ENCODE measurements at regions not wholly inside any gene's neighbourhood (a gene's known extent, or its start where the extent isn't known, plus 50 kb on each side); places are given as distances from the start of the nearest gene placed in this dataset.

DNA sequence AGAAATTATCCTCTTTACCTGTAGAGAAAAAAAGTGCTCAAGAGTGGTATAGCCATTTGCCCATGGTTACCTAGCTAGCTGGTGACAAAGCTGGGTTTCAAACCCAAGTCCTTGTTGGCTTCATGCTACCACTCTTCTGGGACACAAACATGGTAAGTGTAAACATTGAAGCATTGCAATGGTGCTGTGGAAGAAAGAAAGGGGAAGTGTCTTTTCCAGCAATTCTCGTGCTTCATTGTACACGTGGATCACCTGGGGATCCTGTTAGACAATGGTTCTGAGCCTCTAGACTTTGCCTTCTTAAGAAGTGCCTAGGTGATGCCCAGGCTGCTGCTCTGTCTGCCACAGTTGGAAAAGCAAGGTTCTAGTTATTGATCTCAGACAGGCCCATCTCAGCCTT, 134.8 kb upstream of the CTNNB1 start:
- no peak for DNase-seq (ENCODE audit: low spot score)
- Histone ChIP-seq H3K4me1 (ENCODE audit: insufficient read depth) (no peaks in the 10 kb centered on the region), H3K36me3 (replicated peaks; ENCODE audit: insufficient read depth, low read depth) (no peaks in the 10 kb centered on the region), H3K27ac (no peak overlapping the region), H3K4me2 (no peak overlapping the region), H3K9me2 (replicated peaks; ENCODE audit: insufficient read depth) (no peaks in the 10 kb centered on the region), H3K79me2 (no peaks in the 10 kb centered on the region), H3K4me3 (no peak overlapping the region), H3K9me3 (ENCODE audit: low read depth) (no peaks in the 10 kb centered on the region), H2AFZ (no peak overlapping the region), H4K20me1 (ENCODE audit: insufficient read depth, poor library complexity, severe bottlenecking) (no peaks in the 10 kb centered on the region), H3K27me3 (no peaks in the 10 kb centered on the region)
- TF ChIP-seq EZH2phosphoT487 (IDR thresholded peaks at IDR 0.05; ENCODE audit: low read depth, severe bottlenecking, unreplicated experiment) (no peak), EZH2 (IDR thresholded peaks at IDR 0.05; ENCODE audit: borderline replicate concordance) (no peak)
- TF ChIP-seq, protein P1, sequence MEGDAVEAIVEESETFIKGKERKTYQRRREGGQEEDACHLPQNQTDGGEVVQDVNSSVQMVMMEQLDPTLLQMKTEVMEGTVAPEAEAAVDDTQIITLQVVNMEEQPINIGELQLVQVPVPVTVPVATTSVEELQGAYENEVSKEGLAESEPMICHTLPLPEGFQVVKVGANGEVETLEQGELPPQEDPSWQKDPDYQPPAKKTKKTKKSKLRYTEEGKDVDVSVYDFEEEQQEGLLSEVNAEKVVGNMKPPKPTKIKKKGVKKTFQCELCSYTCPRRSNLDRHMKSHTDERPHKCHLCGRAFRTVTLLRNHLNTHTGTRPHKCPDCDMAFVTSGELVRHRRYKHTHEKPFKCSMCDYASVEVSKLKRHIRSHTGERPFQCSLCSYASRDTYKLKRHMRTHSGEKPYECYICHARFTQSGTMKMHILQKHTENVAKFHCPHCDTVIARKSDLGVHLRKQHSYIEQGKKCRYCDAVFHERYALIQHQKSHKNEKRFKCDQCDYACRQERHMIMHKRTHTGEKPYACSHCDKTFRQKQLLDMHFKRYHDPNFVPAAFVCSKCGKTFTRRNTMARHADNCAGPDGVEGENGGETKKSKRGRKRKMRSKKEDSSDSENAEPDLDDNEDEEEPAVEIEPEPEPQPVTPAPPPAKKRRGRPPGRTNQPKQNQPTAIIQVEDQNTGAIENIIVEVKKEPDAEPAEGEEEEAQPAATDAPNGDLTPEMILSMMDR (IDR thresholded peaks at IDR 0.05; ENCODE audit: poor library complexity): no peak
- 96% methylated on average over 2 of the region's 2 CpGs for WGBS (ENCODE audit: low lambda C conversion rate, missing lambda C conversion rate)

GRCh38 chr3:41065340-41065739, 134.0 kb upstream of the CTNNB1 start:
- H3K9me2 ChIP-seq (replicated peaks; ENCODE audit: insufficient read depth): no peaks in the 10 kb centered on the region
- no peaks in the 10 kb centered on the region for H3K9me3 ChIP-seq (ENCODE audit: low read depth)
- no peak for DNase-seq (ENCODE audit: low spot score)
- H4K20me1 ChIP-seq (ENCODE audit: insufficient read depth, poor library complexity, severe bottlenecking): no peaks in the 10 kb centered on the region
- no peaks in the 10 kb centered on the region for H3K27me3 ChIP-seq
- H2AFZ ChIP-seq: no peak overlapping the region
- H3K4me2 ChIP-seq: no peak overlapping the region
- WGBS (ENCODE audit: low lambda C conversion rate, missing lambda C conversion rate): 64% methylated on average over 2 of the region's 2 CpGs
- no peak overlapping the region for H3K27ac ChIP-seq
- TF ChIP-seq EZH2 (IDR thresholded peaks at IDR 0.05; ENCODE audit: borderline replicate concordance) (no peak), EZH2phosphoT487 (IDR thresholded peaks at IDR 0.05; ENCODE audit: low read depth, severe bottlenecking, unreplicated experiment) (no peak)
- TF ChIP-seq, protein P1 (IDR thresholded peaks at IDR 0.05; ENCODE audit: poor library complexity): no peak
- H3K79me2 ChIP-seq: no peaks in the 10 kb centered on the region
- H3K4me1 ChIP-seq (ENCODE audit: insufficient read depth): no peaks in the 10 kb centered on the region
- no peaks in the 10 kb centered on the region for H3K36me3 ChIP-seq (replicated peaks; ENCODE audit: insufficient read depth, low read depth)
- H3K4me3 ChIP-seq: no peak overlapping the region

GRCh38 chr3:41073190-41073589, 126.1 kb upstream of the CTNNB1 start:
- H3K36me3 ChIP-seq (replicated peaks; ENCODE audit: insufficient read depth, low read depth): no peaks in the 10 kb centered on the region
- no peak overlapping the region for H3K4me2 ChIP-seq
- H3K27ac ChIP-seq: no peak overlapping the region
- no peaks in the 10 kb centered on the region for H3K9me3 ChIP-seq (ENCODE audit: low read depth)
- H3K4me1 ChIP-seq (ENCODE audit: insufficient read depth): no peaks in the 10 kb centered on the region
- H3K9me2 ChIP-seq (replicated peaks; ENCODE audit: insufficient read depth): no peaks in the 10 kb centered on the region
- no peak overlapping the region for H2AFZ ChIP-seq
- TF ChIP-seq EZH2phosphoT487 (IDR thresholded peaks at IDR 0.05; ENCODE audit: low read depth, severe bottlenecking, unreplicated experiment) (no peak), EZH2 (IDR thresholded peaks at IDR 0.05; ENCODE audit: borderline replicate concordance) (no peak)
- TF ChIP-seq, protein P1 (IDR thresholded peaks at IDR 0.05; ENCODE audit: poor library complexity): no peak
- WGBS (ENCODE audit: low lambda C conversion rate, missing lambda C conversion rate): 88% methylated on average over 5 of the region's 5 CpGs
- H3K79me2 ChIP-seq: no peaks in the 10 kb centered on the region
- H3K4me3 ChIP-seq: no peak overlapping the region
- no peaks in the 10 kb centered on the region for H3K27me3 ChIP-seq
- DNase-seq (ENCODE audit: low spot score): no peak
- H4K20me1 ChIP-seq (ENCODE audit: insufficient read depth, poor library complexity, severe bottlenecking): no peaks in the 10 kb centered on the region

DNA sequence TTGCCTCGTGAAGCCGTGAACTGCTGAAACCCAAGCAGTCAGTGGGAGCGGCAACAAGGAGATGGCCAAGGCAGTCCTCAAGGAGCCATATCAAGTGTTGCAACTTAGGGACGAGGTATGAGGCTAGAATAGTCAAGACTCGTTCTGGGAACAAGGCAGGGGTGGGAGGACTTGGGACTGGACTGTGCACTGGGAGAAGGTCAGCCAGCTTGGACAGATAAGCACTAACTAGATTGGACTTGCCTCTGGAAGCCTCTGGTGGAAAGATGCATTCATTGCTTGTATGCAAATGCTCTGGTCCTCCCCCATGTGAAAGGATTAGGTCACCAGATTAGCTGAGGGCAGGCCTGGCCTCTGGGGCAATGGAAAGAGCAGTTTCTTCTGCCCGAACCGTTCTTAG, 123.3 kb upstream of the CTNNB1 start:
- Histone ChIP-seq H3K4me3 (no peak overlapping the region), H3K4me1 (ENCODE audit: insufficient read depth) (no peaks in the 10 kb centered on the region), H3K36me3 (replicated peaks; ENCODE audit: insufficient read depth, low read depth) (no peaks in the 10 kb centered on the region), H3K27ac (peak overlapping the region; percentile 30), H2AFZ (no peak overlapping the region), H3K27me3 (no peaks in the 10 kb centered on the region), H3K4me2 (no peak overlapping the region), H3K9me3 (ENCODE audit: low read depth) (no peaks in the 10 kb centered on the region), H3K79me2 (no peaks in the 10 kb centered on the region), H3K9me2 (replicated peaks; ENCODE audit: insufficient read depth) (no peaks in the 10 kb centered on the region), H4K20me1 (ENCODE audit: insufficient read depth, poor library complexity, severe bottlenecking) (no peaks in the 10 kb centered on the region)
- 50% methylated on average over 7 of the region's 7 CpGs for WGBS (ENCODE audit: low lambda C conversion rate, missing lambda C conversion rate)
- no peak for TF ChIP-seq EZH2 (IDR thresholded peaks at IDR 0.05; ENCODE audit: borderline replicate concordance)
- TF ChIP-seq, protein P1 (IDR thresholded peaks at IDR 0.05; ENCODE audit: poor library complexity): peak; percentile 20
- peak; percentile 70 for DNase-seq (ENCODE audit: low spot score)

Data from hepatocyte (in vitro differentiated cells).